GM12878 (cell line): ENCODE measurements at regions not wholly inside any gene's neighbourhood (a gene's known extent, or its start where the extent isn't known, plus 50 kb on each side); places are given as distances from the start of the nearest gene placed in this dataset.

Source experiments
- ATAC-seq: fragments of 200-7000 bp; cut with Tn5 transposase; 3 replicates; pipeline ENCODE4 v1.9.1; 2020; ENCODE audit warnings: mild to moderate bottlenecking, moderate library complexity
- BruUV-seq: library from RNA; stranded (reverse); fragments of 400-500 nt; replicated peaks from 2 replicates; lab custom pipeline; 2021; lab: Mats Ljungman, UMichigan
- CTCF ChIA-PET: fragments of 300-600 bp; sonication (Branson Sonifier 250); formaldehyde crosslinking; extraction: SDS; loops from one replicate; lab custom pipeline; 2021; ENCODE audit warnings: inconsistent platforms; lab: Yijun Ruan, JAX
- POLR2A ChIA-PET: fragments of 350-600 bp; formaldehyde crosslinking; extraction: SDS; loops from one replicate; lab custom pipeline; 2021; ENCODE audit warnings: inconsistent platforms; lab: Charles Lee
- RAD21 ChIA-PET: fragments of 300-600 bp; sonication (Branson Sonifier 250); formaldehyde crosslinking; loops from one replicate; lab custom pipeline; 2023; ENCODE audit warnings: antibody characterized with exemption; ENCODE audit not compliant: unreplicated experiment; lab: Charles Lee
- SMC1A ChIA-PET: fragments of 300-600 bp; sonication (Branson Sonifier 250); formaldehyde crosslinking; loops from one replicate; lab custom pipeline; 2023; ENCODE audit not compliant: unreplicated experiment, uncharacterized antibody; lab: Charles Lee
- DNase-seq: peaks from one replicate; pipeline ENCODE4 v3.0.0-alpha.2; 2011; ENCODE audit warnings: low read depth, low spot score
- FAIRE-seq: peaks from 3 replicates; lab custom pipeline; 2011; peaks lifted over from hg19 to GRCh38; lab: Jason Lieb, UNC
- H2AFZ ChIP-seq: 2 replicates; pipeline ENCODE4 v1.6.0; 2011; ENCODE audit warnings: low read depth, low read length, control low read depth; ENCODE audit not compliant: control insufficient read depth
- H3K27ac ChIP-seq: 2 replicates; pipeline ENCODE4 v1.5.1; 2011; ENCODE audit warnings: control low read depth; ENCODE audit not compliant: control insufficient read depth, insufficient read depth
- H3K27me3 ChIP-seq, 2 experiments: replicated peaks in 1 of 2; 2 replicates each; pipeline versions ENCODE4 v1.6.0 to v1.6.1; 2011; ENCODE audit warnings: low read length in 1 of 2; ENCODE audit not compliant: control insufficient read depth in 2 of 2, insufficient read depth in 2 of 2
- H3K36me3 ChIP-seq, 2 experiments: 2 replicates each; pipeline ENCODE4 v1.5.1; 2011; ENCODE audit warnings: low read length in 1 of 2; ENCODE audit not compliant: control insufficient read depth in 2 of 2, insufficient read depth in 2 of 2
- H3K4me1 ChIP-seq: 2 replicates; pipeline ENCODE4 v1.6.1; 2011; ENCODE audit warnings: mild to moderate bottlenecking, low read length, moderate library complexity, mixed read lengths; ENCODE audit not compliant: control insufficient read depth, insufficient read depth
- H3K4me2 ChIP-seq: 2 replicates; pipeline ENCODE4 v1.6.0; 2011; ENCODE audit warnings: control low read depth; ENCODE audit not compliant: control insufficient read depth, insufficient read depth
- H3K4me3 ChIP-seq: fragments of 200-600 bp; sonication (generic); 2 replicates; pipeline ENCODE4 v1.5.1; 2016
- H3K79me2 ChIP-seq: 2 replicates; pipeline ENCODE4 v1.6.0; 2011; ENCODE audit warnings: low read length; ENCODE audit not compliant: control insufficient read depth, insufficient read depth
- H3K9ac ChIP-seq: 2 replicates; pipeline ENCODE4 v1.8.0; 2011; ENCODE audit warnings: low read length, control low read depth, mixed read lengths; ENCODE audit not compliant: control insufficient read depth, insufficient read depth
- H3K9me3 ChIP-seq: replicated peaks from 3 replicates; pipeline ENCODE4 v1.5.1; 2011; ENCODE audit warnings: mild to moderate bottlenecking, low read length; ENCODE audit not compliant: control insufficient read depth, insufficient read depth
- H4K20me1 ChIP-seq: 2 replicates; pipeline ENCODE4 v1.6.0; 2011; ENCODE audit not compliant: control insufficient read depth, insufficient read depth
- ATF3 ChIP-seq: IDR thresholded peaks from 2 replicates; pipeline ENCODE4 v1.6.1; 2011; ENCODE audit warnings: low read depth, mild to moderate bottlenecking, low read length, moderate library complexity, borderline replicate concordance; ENCODE audit errors: extremely low read depth
- ATF7 ChIP-seq: fragments of 450-650 bp; IDR thresholded peaks from 2 replicates; pipeline ENCODE4 v1.6.1; 2016; ENCODE audit warnings: low read depth, mild to moderate bottlenecking
- BMI1 ChIP-seq: fragments of 450-650 bp; IDR thresholded peaks from 2 replicates; pipeline ENCODE4 v1.6.1; 2016; ENCODE audit warnings: mild to moderate bottlenecking, moderate library complexity, borderline replicate concordance
- CBX3 ChIP-seq: fragments of 200-600 bp; sonication (generic); IDR thresholded peaks from 2 replicates; pipeline ENCODE4 v1.6.1; 2016; ENCODE audit warnings: low read depth, borderline replicate concordance
- EED ChIP-seq: sonication (generic); IDR thresholded peaks from 2 replicates; pipeline ENCODE4 v1.6.1; 2016; ENCODE audit warnings: antibody characterized with exemption, low read depth
- ETV6 ChIP-seq, 2 experiments: fragments of 450-650 bp in 1 of 2; IDR thresholded peaks in 1 of 2; conservative IDR thresholded peaks in 1 of 2; 2 replicates each; pipeline ENCODE4 v1.6.1; 2014; ENCODE audit warnings: antibody characterized with exemption in 1 of 2, borderline replicate concordance in 1 of 2, low read depth in 1 of 2, mild to moderate bottlenecking in 1 of 2, moderate library complexity in 1 of 2
- NKRF ChIP-seq: fragments of 450-650 bp; conservative IDR thresholded peaks from 2 replicates; pipeline ENCODE4 v1.6.1; 2017; ENCODE audit warnings: mild to moderate bottlenecking, moderate library complexity
- POLR2AphosphoS2 ChIP-seq: IDR thresholded peaks from 2 replicates; pipeline ENCODE4 v1.6.1; 2011; ENCODE audit warnings: low read depth, mild to moderate bottlenecking, low read length, improper control_type of control experiment, moderate library complexity
- RAD51 ChIP-seq: fragments of 450-650 bp; IDR thresholded peaks from 2 replicates; pipeline ENCODE4 v1.6.1; 2016; ENCODE audit warnings: moderate library complexity, mild to moderate bottlenecking, inconsistent platforms
- RELB ChIP-seq: fragments of 450-650 bp; IDR thresholded peaks from 2 replicates; pipeline ENCODE4 v1.6.1; 2017; ENCODE audit warnings: low read depth, mild to moderate bottlenecking, moderate library complexity
- SPI1 ChIP-seq: IDR thresholded peaks from 2 replicates; pipeline ENCODE4 v1.6.1; 2011; ENCODE audit warnings: low read depth, mild to moderate bottlenecking, low read length, moderate library complexity, borderline replicate concordance; ENCODE audit not compliant: insufficient read depth
- TAF1 ChIP-seq: IDR thresholded peaks from 2 replicates; pipeline ENCODE4 v1.6.1; 2011; ENCODE audit warnings: mild to moderate bottlenecking, low read depth, low read length, borderline replicate concordance
- TARDBP ChIP-seq: IDR thresholded peaks from 2 replicates; pipeline ENCODE4 v1.6.1; 2016; ENCODE audit warnings: borderline replicate concordance
- ZNF207 ChIP-seq: fragments of 450-650 bp; IDR thresholded peaks from 2 replicates; pipeline ENCODE4 v1.6.1; 2014; ENCODE audit warnings: antibody characterized with exemption, mild to moderate bottlenecking, borderline replicate concordance
- WGBS: methylation state at CpG from one replicate; pipeline ENCODE4 v1.1.6; 2016; ENCODE audit warnings: low lambda C conversion rate; ENCODE audit not compliant: insufficient replicate concordance, insufficient coverage; ENCODE audit errors: missing lambda C conversion rate; 5-methylcytosine and 5-hydroxymethylcytosine counted together
- in situ Hi-C: fragments of 300-500 bp; cut with MboI; formaldehyde crosslinking; loops from 9 replicates; pipeline ENCODE4 v1.14.3; 2018; ENCODE audit warnings: mixed read lengths
- intact Hi-C: fragments of 100-400 bp; cut with micrococcal nuclease; formaldehyde crosslinking; loops from one replicate; pipeline ENCODE4 v1.14.2; 2022; ENCODE audit not compliant: unreplicated experiment
- TF ChIP-seq, protein P1 (sequence below): fragments of 450-650 bp; IDR thresholded peaks from 2 replicates; pipeline ENCODE4 v1.6.1; 2016; ENCODE audit warnings: mild to moderate bottlenecking

DNA sequence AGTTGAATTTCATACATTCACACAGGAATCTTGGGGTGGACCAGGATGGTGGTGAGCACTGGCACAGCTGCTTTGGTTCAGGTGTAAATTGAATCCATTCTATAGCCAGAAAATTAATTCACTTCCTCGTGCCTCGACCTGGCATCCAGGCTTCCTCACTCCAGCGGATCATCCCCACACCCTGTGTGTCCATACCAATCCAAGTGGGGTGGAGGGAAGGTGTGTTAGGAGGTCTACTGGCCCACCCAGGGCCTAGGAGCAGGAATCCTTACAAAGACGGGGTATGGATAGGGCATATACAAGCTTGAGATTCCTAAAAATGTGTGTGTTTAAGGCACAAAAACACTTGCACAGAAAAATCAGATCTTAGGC, 81.8 kb upstream of the SLC24A3 start (continued):
- no peak for TF ChIP-seq NKRF
- no peak for TF ChIP-seq ZNF207
- TF ChIP-seq RELB: no peak
- TF ChIP-seq TARDBP: no peak

GRCh38 chr20:19137641-19138040, 74.8 kb upstream of the SLC24A3 start:
- Histone ChIP-seq H3K4me3 (no peak overlapping the region), H3K27ac (no peak overlapping the region), H3K9me3 (no peaks in the 10 kb centered on the region; the same call in 2 of the 3 replicates), H3K79me2 (no peaks in the 10 kb centered on the region), H3K9ac (no peak overlapping the region), H3K4me2 (no peak overlapping the region), H2AFZ (no peak overlapping the region), H3K27me3 (no peaks in the 10 kb centered on the region), H3K4me1 (no peaks in the 10 kb centered on the region), H4K20me1 (no peaks in the 10 kb centered on the region), H3K36me3 (no peaks in the 10 kb centered on the region)
- WGBS: 3% methylated on average over 3 of the region's 3 CpGs
- ChIA-PET CTCF (no interaction called here), POLR2A (no interaction called here), RAD21 (no interaction called here), SMC1A (no interaction called here)
- no peak for ATAC-seq
- TF ChIP-seq, protein P1, sequence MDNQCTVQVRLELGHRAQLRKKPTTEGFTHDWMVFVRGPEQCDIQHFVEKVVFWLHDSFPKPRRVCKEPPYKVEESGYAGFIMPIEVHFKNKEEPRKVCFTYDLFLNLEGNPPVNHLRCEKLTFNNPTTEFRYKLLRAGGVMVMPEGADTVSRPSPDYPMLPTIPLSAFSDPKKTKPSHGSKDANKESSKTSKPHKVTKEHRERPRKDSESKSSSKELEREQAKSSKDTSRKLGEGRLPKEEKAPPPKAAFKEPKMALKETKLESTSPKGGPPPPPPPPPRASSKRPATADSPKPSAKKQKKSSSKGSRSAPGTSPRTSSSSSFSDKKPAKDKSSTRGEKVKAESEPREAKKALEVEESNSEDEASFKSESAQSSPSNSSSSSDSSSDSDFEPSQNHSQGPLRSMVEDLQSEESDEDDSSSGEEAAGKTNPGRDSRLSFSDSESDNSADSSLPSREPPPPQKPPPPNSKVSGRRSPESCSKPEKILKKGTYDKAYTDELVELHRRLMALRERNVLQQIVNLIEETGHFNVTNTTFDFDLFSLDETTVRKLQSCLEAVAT: no peak
- TF ChIP-seq BMI1: no peak
- TF ChIP-seq EED: no peak
- TF ChIP-seq ATF3: no peak
- no peak for TF ChIP-seq SPI1
- no peak for TF ChIP-seq ATF7
- TF ChIP-seq CBX3: no peak
- TF ChIP-seq ETV6 (conservative IDR thresholded peaks at IDR 0.05 in 1 of 2, IDR thresholded peaks at IDR 0.05 in 1 of 2; ENCODE audit: borderline replicate concordance in 1 of 2, low read depth in 1 of 2): no peak
- TF ChIP-seq RAD51: no peak
- TF ChIP-seq TAF1: no peak
- TF ChIP-seq POLR2AphosphoS2: no peak
- in situ Hi-C loops (no loop called here), intact Hi-C loops (no loop called here)
- FAIRE-seq: no peak
- no TSS peak for BruUV-seq
- DNase-seq: no peak
